H9 (cell line): ENCODE measurements at regions not wholly inside any gene's neighbourhood (a gene's known extent, or its start where the extent isn't known, plus 50 kb on each side); places are given as distances from the start of the nearest gene placed in this dataset.

Experiments used
- DNase-seq: peaks from one replicate; pipeline ENCODE4 v3.0.0-alpha.2; 2017
- H2AFZ ChIP-seq: one replicate; pipeline ENCODE4 v1.6.1; 2013; ENCODE audit warnings: mild to moderate bottlenecking, low read length, control low read depth, moderate library complexity
- H2AK5ac ChIP-seq: 2 replicates; pipeline ENCODE4 v1.6.1; 2013; ENCODE audit warnings: low read length, control low read depth, mixed read lengths; ENCODE audit not compliant: insufficient read length
- H2BK120ac ChIP-seq: one replicate; pipeline ENCODE4 v1.6.1; 2013; ENCODE audit warnings: low read depth, mild to moderate bottlenecking, low read length, control low read depth, inconsistent platforms; ENCODE audit not compliant: poor library complexity, severe bottlenecking
- H2BK12ac ChIP-seq: 2 replicates; pipeline ENCODE4 v1.6.1; 2013; ENCODE audit warnings: low read length, control low read depth, mixed read lengths, low read depth; ENCODE audit not compliant: insufficient read length
- H2BK15ac ChIP-seq: 2 replicates; pipeline ENCODE4 v1.6.1; 2013; ENCODE audit warnings: low read depth, low read length, control low read depth
- H2BK20ac ChIP-seq: one replicate; pipeline ENCODE4 v1.6.1; 2013; ENCODE audit warnings: low read depth, mild to moderate bottlenecking, low read length, control low read depth, inconsistent platforms; ENCODE audit not compliant: poor library complexity, severe bottlenecking
- H2BK5ac ChIP-seq: 2 replicates; pipeline ENCODE4 v1.6.1; 2013; ENCODE audit warnings: low read length, control low read depth, mixed read lengths; ENCODE audit not compliant: insufficient read length
- H3K14ac ChIP-seq: 2 replicates; pipeline ENCODE4 v1.6.1; 2013; ENCODE audit warnings: low read length, control low read depth; ENCODE audit not compliant: insufficient read depth
- H3K18ac ChIP-seq: 2 replicates; pipeline ENCODE4 v1.6.1; 2013; ENCODE audit warnings: low read depth, mild to moderate bottlenecking, mixed read lengths, low read length, control low read depth; ENCODE audit not compliant: insufficient read length
- H3K23ac ChIP-seq: 2 replicates; pipeline ENCODE4 v1.6.1; 2013; ENCODE audit warnings: low read length, control low read depth, mixed read lengths, low read depth; ENCODE audit not compliant: insufficient read length
- H3K23me2 ChIP-seq: 2 replicates; pipeline ENCODE4 v1.6.1; 2013; ENCODE audit warnings: low read depth, mild to moderate bottlenecking, mixed read lengths, low read length, control low read depth; ENCODE audit not compliant: insufficient read length, poor library complexity, severe bottlenecking
- H3K27ac ChIP-seq: 2 replicates; pipeline ENCODE4 v1.5.1; 2013; ENCODE audit warnings: low read length, control low read depth, mixed read lengths, low read depth; ENCODE audit not compliant: insufficient read length
- H3K27me3 ChIP-seq: 2 replicates; pipeline ENCODE4 v1.6.1; 2013; ENCODE audit warnings: low read length, control low read depth, inconsistent platforms; ENCODE audit not compliant: insufficient read depth
- H3K4ac ChIP-seq: 2 replicates; pipeline ENCODE4 v1.6.1; 2013; ENCODE audit warnings: low read depth, mild to moderate bottlenecking, control low read depth, inconsistent platforms, low read length, moderate library complexity
- H3K4me1 ChIP-seq: 2 replicates; pipeline ENCODE4 v1.6.1; 2013; ENCODE audit warnings: low read length, control low read depth, inconsistent platforms; ENCODE audit not compliant: insufficient read depth
- H3K4me2 ChIP-seq: 2 replicates; pipeline ENCODE4 v1.6.1; 2013; ENCODE audit warnings: low read length, control low read depth, mixed read lengths; ENCODE audit not compliant: insufficient read length, insufficient read depth
- H3K56ac ChIP-seq: 2 replicates; pipeline ENCODE4 v1.6.1; 2013; ENCODE audit warnings: low read depth, mild to moderate bottlenecking, mixed read lengths, low read length, control low read depth; ENCODE audit not compliant: insufficient read length
- H3K79me1 ChIP-seq: 2 replicates; pipeline ENCODE4 v1.6.1; 2013; ENCODE audit warnings: low read depth, mild to moderate bottlenecking, moderate library complexity, low read length, control low read depth, inconsistent platforms; ENCODE audit not compliant: insufficient read depth, poor library complexity, severe bottlenecking
- H3K79me2 ChIP-seq: 2 replicates; pipeline ENCODE4 v1.6.1; 2013; ENCODE audit warnings: low read length, control low read depth, inconsistent platforms; ENCODE audit not compliant: insufficient read depth
- H3K9ac ChIP-seq: 2 replicates; pipeline ENCODE4 v1.6.1; 2013; ENCODE audit warnings: low read length, control low read depth, mixed read lengths; ENCODE audit not compliant: insufficient read length; ENCODE audit errors: extremely low read depth
- H3K9me3 ChIP-seq: one replicate; pipeline ENCODE4 v1.6.1; 2013; ENCODE audit warnings: low read depth, low read length, inconsistent platforms; ENCODE audit not compliant: control insufficient read depth
- H3T11ph ChIP-seq: one replicate; pipeline ENCODE4 v1.6.1; 2013; ENCODE audit warnings: mild to moderate bottlenecking, low read length, control low read depth, inconsistent platforms
- H4K20me1 ChIP-seq: one replicate; pipeline ENCODE4 v1.6.1; 2013; ENCODE audit not compliant: control insufficient read depth, insufficient read length, insufficient read depth
- H4K5ac ChIP-seq: 2 replicates; pipeline ENCODE4 v1.6.1; 2013; ENCODE audit warnings: low read depth, mild to moderate bottlenecking, mixed read lengths, low read length, control low read depth; ENCODE audit not compliant: insufficient read length
- H4K8ac ChIP-seq: replicated peaks from 2 replicates; pipeline ENCODE4 v1.6.1; 2013; ENCODE audit warnings: low read length, control low read depth, mixed read lengths, low read depth; ENCODE audit not compliant: insufficient read length
- H4K91ac ChIP-seq: 2 replicates; pipeline ENCODE4 v1.6.1; 2013; ENCODE audit warnings: low read depth, mild to moderate bottlenecking, moderate library complexity, mixed read lengths, low read length, control low read depth; ENCODE audit not compliant: insufficient read length
- H3K27ac Mint-ChIP-seq, 3 experiments: 2 replicates in 2 of 3; 3 replicates in 1 of 3; pipeline ENCODE4 v1.8.0; 2020 to 2021; ENCODE audit warnings: mixed read lengths in 3 of 3, mild to moderate bottlenecking in 1 of 3, moderate library complexity in 1 of 3
- H3K27me3 Mint-ChIP-seq: 2 replicates; pipeline ENCODE4 v1.8.0; 2021; ENCODE audit warnings: low read depth, mild to moderate bottlenecking, moderate library complexity, mixed read lengths
- H3K36me3 Mint-ChIP-seq, 3 experiments: 2 replicates in 2 of 3; 3 replicates in 1 of 3; pipeline ENCODE4 v1.8.0; 2020 to 2021; ENCODE audit warnings: low read depth in 3 of 3, mixed read lengths in 3 of 3; ENCODE audit not compliant: insufficient read depth in 1 of 3
- H3K4me1 Mint-ChIP-seq, 2 experiments: 2 replicates each; pipeline ENCODE4 v1.8.0; 2020; ENCODE audit warnings: mixed read lengths in 2 of 2
- H3K4me3 Mint-ChIP-seq, 2 experiments: 2 replicates in 1 of 2; 3 replicates in 1 of 2; pipeline ENCODE4 v1.8.0; 2020 to 2021; ENCODE audit warnings: mild to moderate bottlenecking in 2 of 2, mixed read lengths in 2 of 2, moderate library complexity in 1 of 2
- H3K9me3 Mint-ChIP-seq, 2 experiments: 2 replicates in 1 of 2; 3 replicates in 1 of 2; pipeline ENCODE4 v1.8.0; 2020; ENCODE audit warnings: mild to moderate bottlenecking in 2 of 2, mixed read lengths in 2 of 2, moderate library complexity in 1 of 2
- CTCF ChIP-seq: fragments of 200-600 bp; sonication (generic); conservative IDR thresholded peaks from 3 replicates; pipeline ENCODE4 v1.8.0; 2021; ENCODE audit warnings: antibody characterized with exemption, mild to moderate bottlenecking
- whole genome bisulfite sequencing: extraction: QIAGEN DNeasy Blood & Tissue Kit; methylation state at CpG from one replicate; pipeline ENCODE4 v1.1.7; 2013; ENCODE audit warnings: missing lambda C conversion rate, low lambda C conversion rate, mixed read lengths; ENCODE audit not compliant: insufficient read length; ENCODE audit errors: extremely low coverage; 5-methylcytosine and 5-hydroxymethylcytosine counted together

GRCh38 chr1:22386774-22387173 is 64.9 kb upstream of the ZBTB40 start:
- DNase-seq = no peak
- no peak overlapping the region for H4K91ac ChIP-seq
- no peak overlapping the region for H2BK120ac ChIP-seq
- H3K23me2 ChIP-seq = no peaks in the 10 kb centered on the region
- no peak overlapping the region for H2BK20ac ChIP-seq
- H3K4me2 ChIP-seq = no peak overlapping the region
- Mint-ChIP-seq H3K27ac (no peak overlapping the region), H3K9me3 (no peaks in the 10 kb centered on the region), H3K4me3 (no peak overlapping the region), H3K36me3 (no peaks in the 10 kb centered on the region), H3K27me3 (peaks cover 4% of the 10 kb centered on the region), H3K4me1 (peaks cover 10 to 11% of the 10 kb centered on the region in 2 experiments)
- no peak overlapping the region for H4K5ac ChIP-seq
- H3K56ac ChIP-seq = no peak overlapping the region
- H3K4me1 ChIP-seq = no peaks in the 10 kb centered on the region
- TF ChIP-seq CTCF = no peak
- no peaks in the 10 kb centered on the region for H3K79me2 ChIP-seq
- H2BK5ac ChIP-seq = no peak overlapping the region
- no peak overlapping the region for H2BK12ac ChIP-seq
- no peak overlapping the region for H3K4ac ChIP-seq
- no peak overlapping the region for H4K8ac ChIP-seq
- H3K9me3 ChIP-seq = no peaks in the 10 kb centered on the region
- no peak overlapping the region for H3K9ac ChIP-seq
- H3K23ac ChIP-seq = no peak overlapping the region
- H3K79me1 ChIP-seq = no peaks in the 10 kb centered on the region
- no peak overlapping the region for H3T11ph ChIP-seq
- no peak overlapping the region for H2AFZ ChIP-seq
- no peaks in the 10 kb centered on the region for H3K27me3 ChIP-seq
- H3K27ac ChIP-seq = no peak overlapping the region
- H2AK5ac ChIP-seq = no peak overlapping the region
- no CpG with 5 or more reads among the region's 3 CpGs for WGBS
- H4K20me1 ChIP-seq = no peaks in the 10 kb centered on the region
- H3K14ac ChIP-seq = no peak overlapping the region
- no peak overlapping the region for H3K18ac ChIP-seq
- H2BK15ac ChIP-seq = no peak overlapping the region
